ENCODE measurements at regions not wholly inside any gene's neighbourhood (a gene's known extent, or its start where the extent isn't known, plus 50 kb on each side); places are given as distances from the start of the nearest gene placed in this dataset.

DNA sequence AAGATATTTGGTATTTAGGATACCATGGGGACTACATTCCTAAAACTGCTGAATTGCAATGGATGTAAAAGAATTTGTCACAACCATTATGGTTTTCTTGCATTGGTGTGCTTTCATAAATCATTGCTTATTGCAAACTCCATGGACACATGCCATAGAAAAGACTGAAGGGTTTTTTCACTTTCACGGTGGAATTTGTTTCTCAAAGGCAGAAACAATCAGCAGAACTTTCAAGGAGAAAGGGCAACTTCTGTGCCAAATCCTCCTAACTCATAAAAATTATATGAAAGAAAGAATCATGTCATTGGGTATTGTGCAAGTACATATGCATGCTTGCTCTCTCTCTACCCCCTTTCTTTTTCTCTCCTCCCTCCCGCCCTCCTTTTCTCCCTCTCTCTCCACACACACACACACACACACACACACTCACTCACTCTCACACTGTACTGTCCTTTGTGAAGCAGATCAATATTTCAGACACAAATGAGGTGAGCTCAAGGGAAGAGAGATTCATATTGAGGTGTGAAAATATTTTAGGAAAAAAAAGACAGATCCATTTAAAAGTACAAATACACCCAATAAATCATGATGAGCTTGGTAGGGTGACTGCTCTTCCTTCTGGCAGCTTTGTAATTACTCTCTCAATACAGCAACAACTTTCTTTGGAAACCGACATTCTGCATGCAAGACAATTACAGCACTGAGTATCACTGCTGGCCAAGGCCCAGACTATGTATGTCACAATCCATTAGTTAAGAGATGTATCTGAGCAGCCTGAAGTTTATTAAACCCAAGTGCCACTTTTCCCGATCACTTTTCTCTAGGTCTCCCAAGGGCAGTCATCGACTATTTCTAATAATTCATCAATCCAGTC is 492.6 kb downstream of the TUSC7 start:
- DNase-seq, result no peak

GRCh38 chr3:117217355-117217754 is 507.8 kb downstream of the TUSC7 start:
- no peak for DNase-seq

DNA sequence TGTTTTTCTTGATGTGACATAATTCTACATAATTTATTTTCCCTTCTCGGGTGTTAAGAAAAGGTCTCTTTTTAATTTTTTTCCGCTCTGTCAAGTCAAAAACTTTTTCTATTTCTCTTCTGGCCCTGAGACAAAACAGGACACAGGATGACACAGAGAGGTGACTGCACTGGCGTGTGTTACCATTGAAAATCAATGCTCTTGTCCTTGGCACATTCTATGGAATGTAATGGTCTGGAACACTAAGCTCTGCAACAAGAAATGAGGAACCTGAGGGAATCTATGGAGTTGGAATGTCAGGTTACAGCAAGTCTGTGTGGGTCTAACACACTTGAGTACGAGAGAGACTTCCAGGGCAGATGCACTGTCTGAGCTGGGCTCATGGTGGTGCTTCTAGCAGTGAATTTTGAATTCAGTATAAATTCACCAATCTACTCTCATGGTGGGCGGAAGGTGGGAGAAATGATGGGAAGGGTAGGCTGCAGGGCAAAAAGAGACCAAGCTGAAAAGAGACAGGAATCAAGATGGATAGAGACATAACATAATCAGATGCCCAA is 508.3 kb downstream of the TUSC7 start:
- DNase-seq, result no peak

DNA sequence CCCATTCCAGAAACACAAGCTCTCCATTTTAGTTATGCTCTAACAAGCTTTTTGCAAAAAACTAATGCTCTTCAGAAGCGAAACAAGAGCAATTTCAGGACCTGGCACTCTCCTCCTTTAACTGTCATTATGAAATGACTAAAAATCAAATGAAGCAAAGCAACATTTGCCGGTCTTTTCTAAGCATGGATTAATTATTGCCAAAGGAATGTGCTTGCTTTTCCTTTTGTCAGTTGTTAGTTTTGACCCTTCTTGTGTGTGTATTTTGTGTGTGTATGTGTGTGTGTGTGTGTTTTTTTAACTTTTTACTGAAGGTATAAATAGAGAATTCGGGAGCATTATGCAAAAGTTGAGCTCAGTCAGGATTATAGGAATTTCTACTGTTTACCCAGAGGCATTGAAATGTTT is 509.1 kb downstream of the TUSC7 start:
- no peak for DNase-seq

- no peak for DNase-seq
These were observed 509.7 kb downstream of the TUSC7 start for GRCh38 chr3:117219296-117219695.

DNA sequence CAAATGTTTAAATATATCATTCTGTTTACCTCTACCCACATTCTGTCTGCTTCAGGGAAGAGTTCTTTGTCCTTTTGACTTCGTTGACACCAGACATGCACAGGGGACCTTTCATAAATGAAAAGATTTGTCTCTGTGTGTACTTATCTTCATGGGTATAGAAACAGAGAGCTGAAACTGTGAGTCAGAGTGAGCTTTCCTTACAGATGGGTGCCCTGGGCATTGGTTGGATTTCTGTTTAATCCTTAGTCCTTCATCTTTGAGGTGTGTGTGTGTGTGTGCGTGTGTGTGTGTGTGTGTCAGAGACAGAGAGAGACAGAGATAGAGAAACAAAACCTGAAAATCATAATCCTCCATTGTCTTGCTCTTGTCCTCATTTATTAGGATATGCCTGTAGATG is 517.4 kb downstream of the TUSC7 start:
- no peak for DNase-seq

DNA sequence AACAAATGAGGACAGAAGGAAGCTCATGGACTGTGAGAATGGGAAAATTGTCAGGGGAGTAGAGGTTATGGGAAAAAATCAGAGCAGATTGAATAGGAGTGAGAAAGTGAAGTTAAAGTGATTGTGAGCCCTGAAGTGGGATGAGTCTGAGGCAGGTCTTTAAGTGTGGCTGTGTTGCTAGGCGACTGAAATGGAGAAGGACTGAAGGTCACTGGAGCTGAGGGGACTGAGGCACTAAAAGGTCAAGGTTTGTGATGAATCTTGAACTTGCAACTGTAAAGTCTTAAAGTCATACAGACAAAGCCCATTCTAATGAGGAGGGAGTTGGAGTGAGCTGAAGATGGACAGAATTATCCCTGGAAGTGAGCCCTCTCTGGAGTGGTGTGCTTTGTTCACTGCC is 518.9 kb downstream of the TUSC7 start:
- DNase-seq, result no peak

- DNase-seq, result no peak
These were observed 521.3 kb downstream of the TUSC7 start for GRCh38 chr3:117230924-117231323.

GRCh38 chr3:117234331-117234730 is 524.8 kb downstream of the TUSC7 start:
- DNase-seq, result no peak

GRCh38 chr3:117235304-117235703 is 525.7 kb downstream of the TUSC7 start:
- no peak for DNase-seq

DNA sequence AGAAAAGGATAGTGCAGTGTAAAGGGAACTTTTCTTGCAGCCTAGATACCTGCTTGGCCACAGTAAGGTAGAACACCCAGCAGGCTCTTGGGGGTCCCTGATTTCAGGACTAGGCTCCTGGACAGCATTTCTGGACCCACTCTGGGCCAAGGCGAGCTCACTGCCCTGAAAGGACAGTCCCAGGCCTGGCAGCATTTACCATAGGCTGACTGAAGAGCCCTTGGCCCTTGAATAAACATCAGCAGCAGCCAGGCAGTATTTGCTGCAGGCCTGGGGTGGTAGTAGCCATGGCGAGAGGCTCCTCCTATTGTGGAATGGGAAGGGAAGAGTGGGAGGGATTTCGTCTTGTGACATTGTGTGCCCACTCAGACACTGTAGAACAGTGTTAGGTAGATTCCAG is 529.2 kb downstream of the TUSC7 start:
- DNase-seq, result no peak

- no peak for DNase-seq
These were observed 534.1 kb downstream of the TUSC7 start for GRCh38 chr3:117243657-117244056.

- DNase-seq, result no peak
These were observed 537.4 kb downstream of the TUSC7 start for GRCh38 chr3:117246771-117247555.

- no peak for DNase-seq
These were observed 538.6 kb downstream of the TUSC7 start for GRCh38 chr3:117248153-117248552.

DNA sequence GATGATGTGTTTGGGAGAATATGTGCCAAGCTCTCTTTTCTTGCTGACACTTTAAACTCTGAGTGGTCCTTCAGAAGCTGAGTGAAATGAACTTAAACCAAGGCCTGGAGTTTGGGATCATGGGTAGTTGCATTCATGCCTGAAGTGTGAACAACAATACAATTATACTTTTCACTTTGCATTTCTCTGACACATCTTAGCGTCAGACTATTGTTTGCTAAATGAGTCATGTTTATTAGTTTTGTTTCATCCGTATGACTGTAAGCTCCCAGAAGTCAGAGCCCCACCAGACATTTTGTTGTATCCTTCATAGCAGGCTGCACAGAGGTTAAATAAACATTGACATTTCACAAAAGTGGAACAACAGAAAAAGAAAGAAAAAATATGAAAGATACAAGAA is 542.6 kb downstream of the TUSC7 start:
- DNase-seq, result no peak

GRCh38 chr3:117252651-117253050 is 543.1 kb downstream of the TUSC7 start:
- DNase-seq, result no peak

- no peak for DNase-seq
These were observed 544.1 kb downstream of the TUSC7 start for GRCh38 chr3:117253636-117254035.

DNA sequence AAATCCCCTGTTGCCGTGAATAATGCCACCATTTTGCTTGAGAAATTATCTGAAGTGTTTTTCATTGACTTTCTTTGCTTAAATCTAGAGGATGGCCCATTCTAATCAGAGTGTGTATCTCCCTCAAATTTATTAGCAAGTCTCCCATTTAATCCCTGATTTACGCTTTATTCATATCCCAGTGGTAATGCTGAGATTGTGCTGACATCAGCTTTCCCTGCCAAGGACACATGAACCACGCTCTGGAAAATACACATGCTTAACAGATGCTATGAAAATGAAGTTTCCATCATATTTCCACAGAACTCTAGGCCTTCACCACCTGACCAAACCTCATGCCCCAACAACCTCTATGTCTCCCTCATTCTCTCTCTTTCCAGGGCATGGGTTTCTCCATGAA is 545.4 kb downstream of the TUSC7 start:
- no peak for DNase-seq

- no peak for DNase-seq
These were observed 546.2 kb downstream of the TUSC7 start for GRCh38 chr3:117255736-117256135.

DNA sequence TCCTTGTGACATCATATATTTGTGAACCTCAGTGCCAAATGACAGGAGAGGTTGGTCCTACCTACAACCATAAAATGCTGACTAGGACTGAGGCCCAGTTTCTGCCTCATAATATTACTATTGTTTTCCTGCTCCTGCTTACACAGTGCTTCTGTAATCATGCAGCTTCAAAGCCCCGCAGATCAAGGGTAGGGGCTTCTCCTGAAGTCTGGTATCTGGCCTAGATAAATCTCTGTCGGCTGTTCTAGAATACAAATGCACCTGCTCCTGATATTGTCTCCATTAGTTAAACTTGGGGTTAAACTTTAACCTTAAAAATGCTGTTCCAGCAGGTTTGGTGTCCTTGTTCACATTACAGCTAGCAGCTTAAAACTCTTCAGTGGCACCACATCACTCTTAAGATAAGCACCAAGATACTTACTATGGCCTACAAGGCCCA is 552.4 kb downstream of the TUSC7 start:
- no peak for DNase-seq

DNA sequence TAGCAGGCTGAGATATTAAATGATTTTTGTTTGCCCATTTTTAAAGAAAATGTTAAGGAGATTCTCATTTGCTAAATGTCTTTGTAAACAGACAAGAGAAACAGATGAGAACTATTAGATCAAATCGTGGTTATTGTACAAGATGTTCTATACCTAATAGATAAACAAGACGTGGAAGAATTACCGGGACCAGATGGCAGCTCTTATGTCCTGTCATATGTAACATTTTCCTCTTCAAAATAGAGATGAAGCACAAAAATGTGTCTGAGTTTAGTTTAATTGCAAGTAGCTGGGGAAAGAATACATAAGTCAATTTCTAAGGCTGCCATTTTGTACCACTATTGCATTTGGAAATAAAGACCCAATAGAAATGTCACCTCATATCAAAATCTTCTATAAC is 553.7 kb downstream of the TUSC7 start:
- DNase-seq, result no peak

DNA sequence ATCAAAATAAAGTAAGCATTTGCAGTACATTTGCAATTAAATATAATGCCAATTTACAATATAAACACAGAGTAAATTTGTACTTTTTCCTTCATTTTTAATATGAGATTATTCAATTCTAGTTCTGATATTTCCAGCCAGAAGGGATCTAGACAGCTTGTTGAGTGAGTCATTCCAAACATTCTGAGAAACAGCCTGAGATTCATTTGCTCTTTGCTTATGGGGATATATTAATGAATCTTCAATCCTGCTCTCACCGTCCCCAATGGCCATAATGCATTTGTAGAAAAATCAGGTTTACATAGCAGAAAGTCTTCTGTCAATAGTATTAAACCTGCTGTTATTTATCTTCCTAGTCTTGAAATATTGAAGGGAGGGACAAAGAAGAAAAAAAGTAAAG is 554.2 kb downstream of the TUSC7 start:
- DNase-seq, result no peak

DNA sequence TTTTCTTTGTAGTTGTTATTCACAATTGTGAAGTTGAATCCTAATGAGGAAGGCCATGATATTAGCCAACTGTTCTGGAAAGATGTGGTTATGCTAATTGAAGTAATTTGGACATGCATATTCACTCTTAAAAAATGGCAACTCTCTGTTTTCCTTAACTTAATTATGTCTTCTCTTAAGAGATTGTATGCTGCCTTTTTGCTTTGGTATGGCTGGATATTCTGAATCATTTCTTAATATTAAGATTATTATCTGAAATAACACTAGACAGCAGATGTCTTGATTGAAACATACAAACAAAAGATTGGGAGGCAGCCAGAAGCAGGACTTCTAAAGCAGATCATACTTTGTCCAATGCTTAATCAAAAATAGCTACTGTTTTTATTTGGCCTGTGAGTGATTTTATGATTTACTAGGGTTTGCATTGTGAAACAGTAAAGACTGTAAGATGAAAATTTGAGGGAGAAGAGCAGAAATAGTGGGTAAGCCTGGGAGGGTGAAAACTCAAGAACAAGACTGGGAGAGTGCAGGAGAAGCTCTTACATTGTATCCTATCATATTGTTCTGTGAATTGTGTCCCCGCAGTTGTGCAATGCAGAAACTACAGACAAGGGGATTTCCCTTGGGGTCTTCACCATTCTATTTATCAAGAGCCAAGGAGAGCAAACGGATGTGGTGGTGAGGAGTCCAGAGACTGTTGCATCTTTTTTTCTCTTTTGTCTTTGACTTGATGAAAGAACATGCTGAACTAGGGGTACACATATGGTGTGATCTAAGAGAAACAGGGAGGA is 554.8 kb downstream of the TUSC7 start:
- DNase-seq, result no peak

All from inflammatory macrophage treated with lipopolysaccharide for 4 hours (primary cell).